Activated CD4-positive, alpha-beta T cell treated with anti-CD3 and anti-CD28 coated beads for 36 hours (primary cell): ENCODE measurements at regions not wholly inside any gene's neighbourhood (a gene's known extent, or its start where the extent isn't known, plus 50 kb on each side); places are given as distances from the start of the nearest gene placed in this dataset.
A peak's percentile ranks its signal among the peaks of the same experiment; 100 is the strongest.

Experiments used
- ATAC-seq: fragments of 200-7000 bp; cut with Tn5 transposase; one replicate; pipeline ENCODE4 v1.10.0; 2021; ENCODE audit warnings: mild to moderate bottlenecking, moderate library complexity
- CTCF ChIA-PET: fragments of 350-600 bp; sonication (Branson Sonifier 250); formaldehyde crosslinking; loops from one replicate; lab custom pipeline; 2021; ENCODE audit warnings: antibody characterized with exemption; lab: Charles Lee
- POLR2A ChIA-PET: fragments of 350-600 bp; sonication (Branson Sonifier 250); formaldehyde crosslinking; loops from one replicate; lab custom pipeline; 2021; ENCODE audit warnings: antibody characterized with exemption, inconsistent platforms; lab: Charles Lee
- DNase-seq: peaks from one replicate; pipeline ENCODE4 v3.0.0-alpha.2; 2020
- H3K27ac Mint-ChIP-seq: one replicate; pipeline ENCODE4 v1.8.0; 2021; ENCODE audit warnings: mixed read lengths
- H3K27me3 Mint-ChIP-seq: one replicate; pipeline ENCODE4 v1.8.0; 2021; ENCODE audit warnings: mixed read lengths
- H3K36me3 Mint-ChIP-seq: one replicate; pipeline ENCODE4 v1.8.0; 2021; ENCODE audit warnings: low read depth, mixed read lengths
- H3K4me1 Mint-ChIP-seq: one replicate; pipeline ENCODE4 v1.8.0; 2021; ENCODE audit warnings: mixed read lengths
- H3K4me3 Mint-ChIP-seq: one replicate; pipeline ENCODE4 v1.8.0; 2021; ENCODE audit warnings: mild to moderate bottlenecking, moderate library complexity, mixed read lengths
- H3K9me3 Mint-ChIP-seq: one replicate; pipeline ENCODE4 v1.8.0; 2021; ENCODE audit warnings: low read depth, mixed read lengths
- intact Hi-C, 2 experiments: fragments of 100-400 bp; cut with DNase I in 1 of 2; cut with micrococcal nuclease in 1 of 2; formaldehyde crosslinking; loops; one replicate each; pipeline versions ENCODE4 v1.14.2 to v1.15.1; 2022 to 2024; cut with DNase I, micrococcal nuclease

- ChIA-PET POLR2A (no interaction called here), CTCF (no interaction called here)
- DNase-seq: no peak
- H3K4me1 Mint-ChIP-seq: no peaks in the 10 kb centered on the region
- no peak overlapping the region for H3K27ac Mint-ChIP-seq
- peaks cover 2% of the 10 kb centered on the region for H3K9me3 Mint-ChIP-seq
- H3K36me3 Mint-ChIP-seq: no peaks in the 10 kb centered on the region
- H3K4me3 Mint-ChIP-seq: no peak overlapping the region
- ATAC-seq: no peak
- no peaks in the 10 kb centered on the region for H3K27me3 Mint-ChIP-seq
- intact Hi-C loops: no loop called here
Observed at GRCh38 chrY:8422906-8423305, 914.4 kb upstream of the TSPY4 start.

- ATAC-seq (no peak), DNase-seq (no peak)
- Mint-ChIP-seq H3K36me3 (no peaks in the 10 kb centered on the region), H3K4me3 (no peak overlapping the region), H3K27ac (no peak overlapping the region), H3K4me1 (no peaks in the 10 kb centered on the region), H3K9me3 (no peaks in the 10 kb centered on the region), H3K27me3 (no peaks in the 10 kb centered on the region)
- ChIA-PET POLR2A (no interaction called here), CTCF (no interaction called here)
- intact Hi-C loops: no loop called here
Observed at GRCh38 chrY:8426433-8426832, 910.8 kb upstream of the TSPY4 start.

- H3K36me3 Mint-ChIP-seq: no peaks in the 10 kb centered on the region
- H3K4me1 Mint-ChIP-seq: no peaks in the 10 kb centered on the region
- no peak overlapping the region for H3K27ac Mint-ChIP-seq
- ChIA-PET CTCF (no interaction called here), POLR2A (no interaction called here)
- no peak overlapping the region for H3K4me3 Mint-ChIP-seq
- intact Hi-C loops: no loop called here
- DNase-seq (no peak), ATAC-seq (peak; percentile 51)
- no peaks in the 10 kb centered on the region for H3K27me3 Mint-ChIP-seq
- no peaks in the 10 kb centered on the region for H3K9me3 Mint-ChIP-seq
Observed at GRCh38 chrY:8437510-8437909, 899.8 kb upstream of the TSPY4 start.

GRCh38 chrY:8442097-8442496 lies 895.2 kb upstream of the TSPY4 start:
- no peak overlapping the region for H3K4me3 Mint-ChIP-seq

GRCh38 chrY:8452963-8453362 lies 884.3 kb upstream of the TSPY4 start:
- POLR2A ChIA-PET: no interaction called here
- Mint-ChIP-seq H3K36me3 (no peaks in the 10 kb centered on the region), H3K27me3 (no peaks in the 10 kb centered on the region), H3K27ac (no peak overlapping the region), H3K4me3 (no peak overlapping the region), H3K9me3 (no peaks in the 10 kb centered on the region), H3K4me1 (no peaks in the 10 kb centered on the region)
- intact Hi-C loops: no loop called here
- DNase-seq (no peak), ATAC-seq (peak; percentile 42)
- CTCF ChIA-PET: no interaction called here

More at GRCh38 chrY:8442097-8442496, 895.2 kb upstream of the TSPY4 start:
- intact Hi-C loops: no loop called here
- POLR2A ChIA-PET: no interaction called here
- Mint-ChIP-seq H3K9me3 (no peaks in the 10 kb centered on the region), H3K27me3 (no peaks in the 10 kb centered on the region), H3K27ac (no peak overlapping the region), H3K36me3 (no peaks in the 10 kb centered on the region), H3K4me1 (no peaks in the 10 kb centered on the region)
- DNase-seq (no peak), ATAC-seq (no peak)
- CTCF ChIA-PET: no interaction called here

GRCh38 chrY:8466813-8467212 lies 870.5 kb upstream of the TSPY4 start:
- Mint-ChIP-seq H3K4me3 (no peak overlapping the region), H3K27me3 (no peaks in the 10 kb centered on the region), H3K4me1 (no peaks in the 10 kb centered on the region), H3K27ac (no peak overlapping the region), H3K9me3 (no peaks in the 10 kb centered on the region), H3K36me3 (no peaks in the 10 kb centered on the region)
- ATAC-seq (no peak), DNase-seq (no peak)
- intact Hi-C loops: no loop called here
- ChIA-PET POLR2A (no interaction called here), CTCF (no interaction called here)

- intact Hi-C loops: no loop called here
- CTCF ChIA-PET: no interaction called here
- ATAC-seq: peak; percentile 19
Observed at GRCh38 chrY:8470249-8470648, 867.0 kb upstream of the TSPY4 start.

GRCh38 chrY:8479141-8479540 lies 858.1 kb upstream of the TSPY4 start:
- H3K36me3 Mint-ChIP-seq: no peaks in the 10 kb centered on the region
- no peaks in the 10 kb centered on the region for H3K4me1 Mint-ChIP-seq
- no peak overlapping the region for H3K4me3 Mint-ChIP-seq
- CTCF ChIA-PET: no interaction called here
- POLR2A ChIA-PET: no interaction called here
- intact Hi-C loops: no loop called here
- H3K9me3 Mint-ChIP-seq: no peaks in the 10 kb centered on the region
- DNase-seq (no peak), ATAC-seq (no peak)
- no peaks in the 10 kb centered on the region for H3K27me3 Mint-ChIP-seq
- H3K27ac Mint-ChIP-seq: no peak overlapping the region

More at GRCh38 chrY:8470249-8470648, 867.0 kb upstream of the TSPY4 start:
- peak; percentile 3 for DNase-seq
- no peaks in the 10 kb centered on the region for H3K4me1 Mint-ChIP-seq
- no peak overlapping the region for H3K27ac Mint-ChIP-seq
- no peaks in the 10 kb centered on the region for H3K36me3 Mint-ChIP-seq
- POLR2A ChIA-PET: no interaction called here
- H3K9me3 Mint-ChIP-seq: no peaks in the 10 kb centered on the region
- H3K4me3 Mint-ChIP-seq: no peak overlapping the region
- no peaks in the 10 kb centered on the region for H3K27me3 Mint-ChIP-seq

- intact Hi-C loops: no loop called here
- ATAC-seq (no peak), DNase-seq (no peak)
- CTCF ChIA-PET: no interaction called here
- H3K4me1 Mint-ChIP-seq: no peaks in the 10 kb centered on the region
- no peaks in the 10 kb centered on the region for H3K36me3 Mint-ChIP-seq
- no peaks in the 10 kb centered on the region for H3K27me3 Mint-ChIP-seq
- POLR2A ChIA-PET: no interaction called here
- H3K4me3 Mint-ChIP-seq: no peak overlapping the region
- H3K9me3 Mint-ChIP-seq: no peaks in the 10 kb centered on the region
- no peak overlapping the region for H3K27ac Mint-ChIP-seq
Observed at GRCh38 chrY:8488955-8489354, 848.3 kb upstream of the TSPY4 start.

- POLR2A ChIA-PET: interaction anchor here (0.7 kb wide), 1 partner anchor 110 kb away, joined by 3 read pairs; no protein-coding TSS in a partner anchor
- Mint-ChIP-seq H3K27ac (no peak overlapping the region), H3K4me1 (no peaks in the 10 kb centered on the region), H3K4me3 (no peak overlapping the region), H3K27me3 (no peaks in the 10 kb centered on the region), H3K36me3 (no peaks in the 10 kb centered on the region), H3K9me3 (no peaks in the 10 kb centered on the region)
- intact Hi-C loops: no loop called here
- ATAC-seq (peak; percentile 26), DNase-seq (no peak)
- CTCF ChIA-PET: no interaction called here
Observed at GRCh38 chrY:8489880-8490630, 847.2 kb upstream of the TSPY4 start.

- intact Hi-C loops: no loop called here
- ATAC-seq (no peak), DNase-seq (no peak)
- POLR2A ChIA-PET: no interaction called here
- Mint-ChIP-seq H3K36me3 (no peaks in the 10 kb centered on the region), H3K27ac (no peak overlapping the region), H3K4me3 (no peak overlapping the region), H3K27me3 (no peaks in the 10 kb centered on the region), H3K9me3 (no peaks in the 10 kb centered on the region), H3K4me1 (no peaks in the 10 kb centered on the region)
- CTCF ChIA-PET: no interaction called here
Observed at GRCh38 chrY:8494396-8494795, 842.9 kb upstream of the TSPY4 start.

GRCh38 chrY:8495243-8495642 lies 842.0 kb upstream of the TSPY4 start:
- H3K27me3 Mint-ChIP-seq: no peaks in the 10 kb centered on the region
- ChIA-PET POLR2A (no interaction called here), CTCF (no interaction called here)
- intact Hi-C loops: no loop called here
- ATAC-seq (no peak), DNase-seq (no peak)
- no peaks in the 10 kb centered on the region for H3K9me3 Mint-ChIP-seq
- no peak overlapping the region for H3K27ac Mint-ChIP-seq
- no peak overlapping the region for H3K4me3 Mint-ChIP-seq
- no peaks in the 10 kb centered on the region for H3K4me1 Mint-ChIP-seq
- H3K36me3 Mint-ChIP-seq: no peaks in the 10 kb centered on the region
